ENCODE measurements at regions not wholly inside any gene's neighbourhood (a gene's known extent, or its start where the extent isn't known, plus 50 kb on each side); places are given as distances from the start of the nearest gene placed in this dataset.

DNA sequence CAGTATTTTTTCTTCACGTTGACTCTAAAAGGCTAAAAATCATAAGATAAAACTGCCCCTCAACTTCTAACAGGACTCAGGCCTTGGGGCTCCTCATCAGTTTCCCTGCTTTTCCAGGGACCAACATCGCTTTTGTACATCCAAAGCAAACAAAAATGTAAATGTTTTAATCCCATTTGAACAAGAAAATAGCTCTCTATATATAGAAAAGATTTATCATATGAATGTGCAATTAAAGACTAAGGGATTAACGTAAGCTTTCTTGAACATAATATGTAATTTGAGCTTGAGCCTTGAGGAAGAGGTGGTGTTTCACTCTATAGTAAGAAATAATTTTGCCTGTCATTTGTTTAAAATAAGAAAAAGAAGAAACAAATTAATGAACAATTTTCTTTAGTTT, 547.2 kb upstream of the ACO1 start:
- Histone ChIP-seq H3K18ac (ENCODE audit: insufficient read length, low read depth, low read length) (no peak overlapping the region), H3K56ac (ENCODE audit: insufficient read length, low read depth, low read length) (no peak overlapping the region), H3K79me1 (ENCODE audit: insufficient read depth, low read depth, low read length, poor library complexity, severe bottlenecking) (no peaks in the 10 kb centered on the region), H4K8ac (replicated peaks; ENCODE audit: insufficient read length, low read depth, low read length) (no peak overlapping the region), H2BK12ac (ENCODE audit: insufficient read length, low read depth, low read length) (no peak overlapping the region), H3K9ac (ENCODE audit: extremely low read depth, insufficient read length, low read length) (no peak overlapping the region), H3K4me2 (ENCODE audit: insufficient read depth, insufficient read length, low read length) (no peak overlapping the region), H3K27ac (ENCODE audit: insufficient read length, low read depth, low read length) (no peak overlapping the region), H3K23me2 (ENCODE audit: insufficient read length, low read depth, low read length, poor library complexity, severe bottlenecking) (no peaks in the 10 kb centered on the region), H3K14ac (ENCODE audit: insufficient read depth, low read length) (no peak overlapping the region), H2BK120ac (ENCODE audit: low read depth, low read length, poor library complexity, severe bottlenecking) (no peak overlapping the region), H3K4ac (ENCODE audit: low read depth, low read length) (no peak overlapping the region), H3T11ph (ENCODE audit: low read length) (no peak overlapping the region), H2BK20ac (ENCODE audit: low read depth, low read length, poor library complexity, severe bottlenecking) (no peak overlapping the region), H3K9me3 (ENCODE audit: control insufficient read depth, low read depth, low read length) (no peaks in the 10 kb centered on the region), H2BK5ac (ENCODE audit: insufficient read length, low read length) (no peak overlapping the region), H2AK5ac (ENCODE audit: insufficient read length, low read length) (no peak overlapping the region), H4K91ac (ENCODE audit: insufficient read length, low read depth, low read length) (no peak overlapping the region), H2BK15ac (ENCODE audit: low read depth, low read length) (no peak overlapping the region), H2AFZ (ENCODE audit: low read length) (no peak overlapping the region), H4K20me1 (ENCODE audit: control insufficient read depth, insufficient read depth, insufficient read length) (no peaks in the 10 kb centered on the region), H3K79me2 (ENCODE audit: insufficient read depth, low read length) (no peaks in the 10 kb centered on the region), H3K27me3 (ENCODE audit: insufficient read depth, low read length) (no peaks in the 10 kb centered on the region), H4K5ac (ENCODE audit: insufficient read length, low read depth, low read length) (no peak overlapping the region), H3K23ac (ENCODE audit: insufficient read length, low read depth, low read length) (no peak overlapping the region), H3K4me1 (ENCODE audit: insufficient read depth, low read length) (no peaks in the 10 kb centered on the region; the same call in 1 of the 2 replicates)
- TF ChIP-seq, protein P1, sequence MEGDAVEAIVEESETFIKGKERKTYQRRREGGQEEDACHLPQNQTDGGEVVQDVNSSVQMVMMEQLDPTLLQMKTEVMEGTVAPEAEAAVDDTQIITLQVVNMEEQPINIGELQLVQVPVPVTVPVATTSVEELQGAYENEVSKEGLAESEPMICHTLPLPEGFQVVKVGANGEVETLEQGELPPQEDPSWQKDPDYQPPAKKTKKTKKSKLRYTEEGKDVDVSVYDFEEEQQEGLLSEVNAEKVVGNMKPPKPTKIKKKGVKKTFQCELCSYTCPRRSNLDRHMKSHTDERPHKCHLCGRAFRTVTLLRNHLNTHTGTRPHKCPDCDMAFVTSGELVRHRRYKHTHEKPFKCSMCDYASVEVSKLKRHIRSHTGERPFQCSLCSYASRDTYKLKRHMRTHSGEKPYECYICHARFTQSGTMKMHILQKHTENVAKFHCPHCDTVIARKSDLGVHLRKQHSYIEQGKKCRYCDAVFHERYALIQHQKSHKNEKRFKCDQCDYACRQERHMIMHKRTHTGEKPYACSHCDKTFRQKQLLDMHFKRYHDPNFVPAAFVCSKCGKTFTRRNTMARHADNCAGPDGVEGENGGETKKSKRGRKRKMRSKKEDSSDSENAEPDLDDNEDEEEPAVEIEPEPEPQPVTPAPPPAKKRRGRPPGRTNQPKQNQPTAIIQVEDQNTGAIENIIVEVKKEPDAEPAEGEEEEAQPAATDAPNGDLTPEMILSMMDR (conservative IDR thresholded peaks at IDR 0.05), result no peak
- H3K27ac Mint-ChIP-seq, result no peak overlapping the region
- WGBS (ENCODE audit: extremely low coverage, insufficient read length, low lambda C conversion rate), result no CpG with 5 or more reads among the region's 3 CpGs
- H3K4me3 Mint-ChIP-seq, result no peak overlapping the region
- no peaks in the 10 kb centered on the region for H3K9me3 Mint-ChIP-seq
- H3K4me1 Mint-ChIP-seq, result peaks cover 6 to 9% of the 10 kb centered on the region in 2 experiments; a peak in 2 of 4 replicates
- H3K27me3 Mint-ChIP-seq (ENCODE audit: low read depth), result no peaks in the 10 kb centered on the region
- no peaks in the 10 kb centered on the region for H3K36me3 Mint-ChIP-seq (ENCODE audit: insufficient read depth in 1 of 3, low read depth in 3 of 3)
- no peak for DNase-seq

All from H9 (cell line).